GM18870 (cell line): ENCODE measurements at regions not wholly inside any gene's neighbourhood (a gene's known extent, or its start where the extent isn't known, plus 50 kb on each side); places are given as distances from the start of the nearest gene placed in this dataset.
"Not testable (repeated sequence)": the region's sequence is repeated elsewhere in the genome, so short reads cannot be mapped to it uniquely, and the experiment has no call there.

Experiments used
- ATAC-seq: cut with Tn5 transposase; IDR thresholded peaks from one replicate; pipeline ENCODE4 v1.9.1; 2021; ENCODE audit warnings: moderate library complexity; ENCODE audit not compliant: unreplicated experiment

DNA sequence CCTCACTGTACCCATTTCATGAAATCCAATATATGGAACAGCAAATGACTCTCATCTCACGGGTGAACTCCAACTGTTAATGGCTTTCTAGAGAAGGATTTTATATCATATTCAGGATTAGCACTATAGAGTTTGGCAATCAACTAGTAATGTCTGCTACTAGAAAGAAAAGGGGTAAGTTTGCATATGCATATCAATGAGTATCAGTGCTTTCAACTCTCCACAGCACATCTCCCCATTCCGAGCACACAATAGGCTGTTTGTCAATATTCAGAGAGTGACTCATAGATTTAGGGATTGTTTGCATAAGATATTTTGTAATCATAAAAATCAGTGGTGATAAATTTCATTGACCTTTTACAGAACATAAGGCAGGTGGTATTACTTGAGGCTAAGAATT is 163.2 kb upstream of the LMCD1 start:
- ATAC-seq, result no peak

GRCh38 chr3:8341821-8342247 is 159.8 kb upstream of the LMCD1 start:
- no peak for ATAC-seq

GRCh38 chr3:8343058-8343457 is 158.6 kb upstream of the LMCD1 start:
- ATAC-seq, result no peak

- no peak for ATAC-seq
These were observed 156.2 kb upstream of the LMCD1 start for GRCh38 chr3:8345398-8345797.

- no peak for ATAC-seq
These were observed 153.5 kb upstream of the LMCD1 start for GRCh38 chr3:8348076-8348475.

- no peak for ATAC-seq
These were observed 149.1 kb upstream of the LMCD1 start for GRCh38 chr3:8352475-8352874.

GRCh38 chr3:8353364-8353763 is 148.3 kb upstream of the LMCD1 start:
- ATAC-seq, result no peak

- ATAC-seq, result no peak
These were observed 146.3 kb upstream of the LMCD1 start for GRCh38 chr3:8355346-8355745.

GRCh38 chr3:8356066-8356465 is 145.6 kb upstream of the LMCD1 start:
- not testable (repeated sequence) for ATAC-seq

- no peak for ATAC-seq
These were observed 143.8 kb upstream of the LMCD1 start for GRCh38 chr3:8357859-8358258.

DNA sequence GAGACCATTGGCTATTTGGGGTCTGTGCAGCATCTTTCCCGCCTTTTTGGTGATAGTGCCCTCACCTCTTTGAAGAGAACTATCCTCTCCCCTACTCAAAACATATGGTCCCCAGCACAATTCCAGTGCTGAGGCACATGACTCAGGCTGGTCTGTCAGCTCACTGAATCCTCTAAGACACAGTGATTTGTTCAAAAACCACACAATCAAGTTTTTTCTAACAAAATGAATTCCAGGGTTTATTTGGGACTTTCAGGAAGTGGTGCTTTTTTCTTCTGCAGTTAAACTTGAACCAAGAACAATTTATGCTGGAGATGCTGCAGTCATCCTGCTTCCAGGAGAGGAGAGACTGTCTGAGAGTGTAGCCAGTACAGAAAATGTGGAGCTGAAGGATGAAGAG is 142.5 kb upstream of the LMCD1 start:
- ATAC-seq, result no peak

- ATAC-seq, result no peak
These were observed 138.4 kb upstream of the LMCD1 start for GRCh38 chr3:8363200-8363599.

GRCh38 chr3:8365541-8365940 is 136.1 kb upstream of the LMCD1 start:
- ATAC-seq, result no peak

DNA sequence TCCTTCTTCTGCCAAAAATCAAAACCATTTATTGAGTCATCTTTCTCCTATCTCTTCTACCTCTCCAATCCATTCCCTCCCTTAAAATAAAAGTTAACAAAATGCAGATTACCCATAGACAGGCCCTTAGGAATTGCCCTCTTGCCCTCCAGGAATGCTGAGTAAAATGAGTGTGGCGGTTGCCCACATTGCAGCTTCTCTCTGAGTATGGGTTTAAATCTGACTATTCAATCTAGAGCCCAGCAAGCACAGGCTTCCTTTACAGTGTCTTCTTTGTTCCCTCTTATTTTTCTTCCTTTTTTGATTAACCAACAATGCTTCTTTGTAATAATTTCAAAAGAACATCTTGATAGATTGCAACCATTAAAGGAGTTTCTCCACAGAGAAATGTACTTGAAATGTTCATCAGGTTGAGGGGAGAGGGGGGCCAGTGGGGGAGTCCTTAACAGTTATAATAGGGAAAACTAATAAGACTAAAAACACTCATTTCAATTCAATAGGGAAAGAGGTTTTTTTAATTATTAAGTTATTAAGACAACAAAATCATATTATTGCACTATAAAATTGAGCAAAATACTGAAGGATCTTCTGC is 135.3 kb upstream of the LMCD1 start:
- ATAC-seq, result no peak

DNA sequence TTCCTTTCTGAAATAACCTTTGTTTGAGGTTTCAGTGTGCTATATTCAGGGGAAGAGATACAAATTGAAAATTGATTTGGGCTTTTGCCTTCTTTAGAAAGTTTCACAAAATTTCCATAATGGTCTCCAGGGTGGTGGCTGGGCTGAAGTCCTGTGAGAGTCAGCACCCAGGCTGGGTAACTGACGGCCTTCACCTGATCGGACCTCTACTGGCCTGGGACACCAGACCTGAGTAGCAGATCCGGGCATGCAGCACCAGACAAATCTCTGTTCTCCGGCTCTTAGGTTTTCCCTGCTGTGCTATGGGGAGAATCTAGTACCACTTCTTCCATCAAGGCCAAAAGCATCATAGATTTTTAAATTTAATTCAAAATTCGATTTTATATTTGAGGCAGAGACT is 133.0 kb upstream of the LMCD1 start:
- ATAC-seq, result no peak

GRCh38 chr3:8369638-8370037 is 132.0 kb upstream of the LMCD1 start:
- no peak for ATAC-seq

GRCh38 chr3:8371085-8371551 is 130.5 kb upstream of the LMCD1 start:
- ATAC-seq, result no peak

DNA sequence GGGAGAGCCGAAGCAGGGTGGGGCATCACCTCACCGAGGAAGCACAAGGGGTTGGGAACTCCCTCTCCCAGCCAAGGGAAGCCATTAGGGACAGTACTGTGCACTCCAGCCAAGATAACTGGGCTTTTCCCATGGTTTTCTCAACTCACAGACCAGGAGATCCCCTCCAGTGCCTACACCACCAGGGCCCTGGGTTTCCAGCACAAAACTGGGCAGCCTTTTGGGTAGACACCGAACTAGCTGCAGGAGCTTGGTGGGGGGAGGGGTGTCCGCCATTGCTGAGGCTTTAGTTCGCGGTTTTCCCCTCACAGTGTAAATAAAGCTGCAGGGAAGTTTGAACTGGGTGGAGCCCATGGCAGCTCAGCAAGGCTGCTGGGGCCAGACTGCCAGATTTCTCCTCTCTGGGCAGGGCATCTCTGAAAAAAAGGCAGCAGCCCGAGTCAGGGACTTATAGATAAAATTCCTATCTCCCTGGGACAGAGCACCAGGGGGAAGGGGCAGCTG is 129.6 kb upstream of the LMCD1 start:
- no peak for ATAC-seq

DNA sequence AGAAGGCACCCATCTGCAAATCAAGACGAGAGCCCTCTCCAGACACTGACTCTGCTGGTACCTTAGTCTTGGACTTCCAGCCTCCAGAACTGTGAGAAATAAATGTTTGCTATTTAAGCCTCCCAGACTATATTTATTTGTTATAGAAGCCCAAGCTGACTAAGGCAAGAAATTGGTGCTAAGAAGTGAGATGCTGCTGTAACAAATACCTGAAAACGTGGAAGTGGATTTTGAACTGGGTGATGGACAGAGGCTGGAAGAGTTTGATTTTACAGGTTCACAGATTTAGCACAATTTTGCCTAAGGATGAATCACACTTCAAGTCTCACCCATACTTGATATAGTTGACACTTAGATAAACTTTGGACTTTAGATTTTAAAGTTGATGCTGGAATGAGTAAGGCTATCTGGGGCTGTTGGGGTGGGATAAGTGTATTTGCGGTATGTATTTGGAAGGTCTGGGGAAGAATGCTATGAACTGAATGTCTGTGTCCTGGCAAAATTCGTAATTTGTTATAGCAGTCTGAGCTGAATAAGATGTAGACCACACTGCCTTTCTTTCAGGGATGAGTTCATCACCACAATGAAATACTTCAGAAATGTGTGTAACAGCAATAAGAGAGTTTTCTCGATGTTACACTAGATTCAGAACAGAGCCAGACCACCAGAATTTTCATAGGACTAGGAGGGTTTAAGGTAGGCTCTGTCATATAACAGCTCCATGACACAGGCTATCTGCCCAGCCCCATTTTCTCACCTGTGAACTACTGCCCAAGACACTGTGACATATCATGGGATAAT is 120.5 kb upstream of the LMCD1 start:
- no peak for ATAC-seq

DNA sequence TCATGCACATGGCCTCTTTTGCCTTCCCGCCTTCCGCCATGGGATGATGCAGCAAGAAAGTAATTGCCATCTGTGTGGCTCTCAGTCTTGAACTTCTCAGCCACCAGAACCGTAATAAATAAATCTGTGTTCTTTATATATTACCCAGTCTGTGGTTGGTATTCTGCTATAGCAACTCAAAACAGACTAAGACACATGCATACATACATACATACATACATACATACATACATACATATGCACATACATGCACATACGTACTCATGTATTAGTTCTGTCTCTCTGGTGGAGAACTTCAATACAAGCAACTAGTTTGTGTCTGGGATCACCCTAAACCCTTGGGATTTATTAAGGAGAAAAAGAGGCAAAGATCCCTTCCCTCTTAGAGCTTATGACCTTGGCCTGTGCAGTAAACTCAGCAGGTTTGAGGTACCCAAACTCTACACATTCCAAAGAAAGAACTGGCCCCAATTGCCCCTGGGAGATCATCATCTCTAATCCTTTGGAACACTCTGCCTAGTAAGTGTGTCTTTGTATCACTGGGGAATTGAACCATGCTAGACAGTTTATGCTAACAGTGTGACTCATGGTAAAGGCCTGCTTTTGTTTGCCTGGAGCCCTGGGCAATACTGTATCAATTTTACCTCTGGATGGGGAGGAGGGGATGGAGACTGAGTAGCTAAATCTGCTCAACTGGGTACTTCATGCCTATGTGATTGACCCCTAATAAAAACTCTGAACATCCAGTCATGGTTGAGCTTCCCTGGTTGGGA is 115.6 kb upstream of the LMCD1 start:
- no peak for ATAC-seq

DNA sequence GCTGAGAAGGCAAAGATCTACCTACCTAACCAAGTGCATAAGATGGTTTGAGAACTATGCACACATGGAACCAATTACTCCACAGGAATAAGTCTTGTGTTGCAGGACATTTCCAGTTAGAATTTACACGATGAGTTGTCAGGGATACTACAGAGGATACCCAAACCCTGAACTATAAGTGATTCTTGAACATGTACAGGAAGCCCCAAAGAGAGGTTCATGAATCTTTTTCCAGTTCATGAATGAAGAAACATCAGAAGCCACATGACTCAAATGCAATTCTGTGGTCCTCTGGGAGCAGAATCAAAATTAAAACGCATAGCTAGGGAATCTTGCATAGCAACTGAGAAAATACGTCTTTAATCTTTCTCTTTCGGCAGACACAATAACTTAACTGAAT is 114.1 kb upstream of the LMCD1 start:
- no peak for ATAC-seq

- no peak for ATAC-seq
These were observed 101.9 kb upstream of the LMCD1 start for GRCh38 chr3:8399686-8400085.
